ENCODE measurements at regions not wholly inside any gene's neighbourhood (a gene's known extent, or its start where the extent isn't known, plus 50 kb on each side); places are given as distances from the start of the nearest gene placed in this dataset.

- ATAC-seq (ENCODE audit: low read depth in 2 of 2) (peak in 1 of 2 donors; percentile 58), DNase-seq (peak in 2 of 3 donors; percentile 30 to 44)
- Histone ChIP-seq H3K4me3 (ENCODE audit: low read depth, low read length) (peak overlapping the region; percentile 20), H3K27ac (ENCODE audit: insufficient read depth, low read length, poor library complexity, severe bottlenecking) (no peak overlapping the region), H3K27me3 (ENCODE audit: control insufficient read depth, insufficient read depth, low read length) (no peaks in the 10 kb centered on the region), H3K36me3 (ENCODE audit: control insufficient read depth, insufficient read depth, low read length) (no peaks in the 10 kb centered on the region), H3K4me1 (ENCODE audit: control insufficient read depth, insufficient read depth, low read length, poor library complexity, severe bottlenecking) (no peaks in the 10 kb centered on the region), H3K9me3 (ENCODE audit: control insufficient read depth in 2 of 2, low read length in 2 of 2) (no peaks in the 10 kb centered on the region)
- Mint-ChIP-seq H3K27ac (peak overlapping the region in 2 of 3 donors; percentile 5 to 59), H3K4me3 (peak overlapping the region in 1 of 4 donors; percentile 17), H3K4me1 (peaks cover 0 to 10% (median 5%) of the 10 kb centered on the region in 4 donors), H3K36me3 (no peaks in the 10 kb centered on the region), H3K9me3 (peaks cover 0 to 2% (median 0%) of the 10 kb centered on the region in 7 donors), H3K27me3 (peaks cover 2% of the 10 kb centered on the region)
Measured at GRCh38 chr6:139490482-139490881, 116.0 kb upstream of the CITED2 start.

GRCh38 chr6:139486476-139486799 lies 112.0 kb upstream of the CITED2 start:
- H3K9me3 ChIP-seq (ENCODE audit: control insufficient read depth in 2 of 2, low read length in 2 of 2) = no peaks in the 10 kb centered on the region
- H3K27me3 Mint-ChIP-seq = peaks cover 14% of the 10 kb centered on the region
- no peak for ATAC-seq (ENCODE audit: low read depth in 2 of 2)

GRCh38 chr6:139485742-139486475 lies 111.5 kb upstream of the CITED2 start:
- no peak overlapping the region for H3K27ac Mint-ChIP-seq
- H3K36me3 Mint-ChIP-seq = no peaks in the 10 kb centered on the region
- H3K27ac ChIP-seq (ENCODE audit: insufficient read depth, low read length, poor library complexity, severe bottlenecking) = no peak overlapping the region
- H3K9me3 ChIP-seq (ENCODE audit: control insufficient read depth in 2 of 2, low read length in 2 of 2) = no peaks in the 10 kb centered on the region
- no peak overlapping the region for H3K4me3 ChIP-seq (ENCODE audit: low read depth, low read length)
- ATAC-seq (ENCODE audit: low read depth in 2 of 2) = no peak
- no peaks in the 10 kb centered on the region for H3K4me1 ChIP-seq (ENCODE audit: control insufficient read depth, insufficient read depth, low read length, poor library complexity, severe bottlenecking)
- no peak for DNase-seq
- no peaks in the 10 kb centered on the region for H3K27me3 ChIP-seq (ENCODE audit: control insufficient read depth, insufficient read depth, low read length)
- H3K4me3 Mint-ChIP-seq = no peak overlapping the region
- H3K4me1 Mint-ChIP-seq = peaks cover 0 to 9% (median 4%) of the 10 kb centered on the region in 4 donors
- H3K36me3 ChIP-seq (ENCODE audit: control insufficient read depth, insufficient read depth, low read length) = no peaks in the 10 kb centered on the region
- H3K27me3 Mint-ChIP-seq = peaks cover 17% of the 10 kb centered on the region
- peaks cover 0 to 2% (median 0%) of the 10 kb centered on the region in 7 donors for H3K9me3 Mint-ChIP-seq

More at GRCh38 chr6:139486476-139486799, 112.0 kb upstream of the CITED2 start:
- Histone ChIP-seq H3K36me3 (ENCODE audit: control insufficient read depth, insufficient read depth, low read length) (no peaks in the 10 kb centered on the region), H3K27ac (ENCODE audit: insufficient read depth, low read length, poor library complexity, severe bottlenecking) (no peak overlapping the region), H3K27me3 (ENCODE audit: control insufficient read depth, insufficient read depth, low read length) (no peaks in the 10 kb centered on the region), H3K4me1 (ENCODE audit: control insufficient read depth, insufficient read depth, low read length, poor library complexity, severe bottlenecking) (no peaks in the 10 kb centered on the region), H3K4me3 (ENCODE audit: low read depth, low read length) (no peak overlapping the region)
- no peak for DNase-seq
- no peak overlapping the region for H3K4me3 Mint-ChIP-seq
- no peak overlapping the region for H3K27ac Mint-ChIP-seq
- H3K9me3 Mint-ChIP-seq = peaks cover 0 to 2% (median 0%) of the 10 kb centered on the region in 7 donors
- H3K36me3 Mint-ChIP-seq = no peaks in the 10 kb centered on the region
- H3K4me1 Mint-ChIP-seq = peaks cover 0 to 10% (median 5%) of the 10 kb centered on the region in 4 donors

- H3K4me3 ChIP-seq (ENCODE audit: low read depth, low read length) = no peak overlapping the region
- ATAC-seq (ENCODE audit: low read depth in 2 of 2) (no peak), DNase-seq (no peak)
- Mint-ChIP-seq H3K4me3 (no peak overlapping the region), H3K36me3 (no peaks in the 10 kb centered on the region), H3K27me3 (peaks cover 17% of the 10 kb centered on the region), H3K4me1 (peaks cover 0 to 3% (median under 1%) of the 10 kb centered on the region in 4 donors), H3K27ac (no peak overlapping the region), H3K9me3 (peaks cover 0 to 2% (median 0%) of the 10 kb centered on the region in 7 donors)
- no peak overlapping the region for H3K27ac ChIP-seq (ENCODE audit: insufficient read depth, low read length, poor library complexity, severe bottlenecking)
- H3K4me1 ChIP-seq (ENCODE audit: control insufficient read depth, insufficient read depth, low read length, poor library complexity, severe bottlenecking) = no peaks in the 10 kb centered on the region
- H3K9me3 ChIP-seq (ENCODE audit: control insufficient read depth in 2 of 2, low read length in 2 of 2) = no peaks in the 10 kb centered on the region
- H3K27me3 ChIP-seq (ENCODE audit: control insufficient read depth, insufficient read depth, low read length) = no peaks in the 10 kb centered on the region
- H3K36me3 ChIP-seq (ENCODE audit: control insufficient read depth, insufficient read depth, low read length) = no peaks in the 10 kb centered on the region
Measured at GRCh38 chr6:139485185-139485584, 110.7 kb upstream of the CITED2 start.

- Mint-ChIP-seq H3K9me3 (peaks cover 0 to 4% (median 0%) of the 10 kb centered on the region in 7 donors), H3K36me3 (no peaks in the 10 kb centered on the region), H3K4me3 (no peak overlapping the region), H3K27me3 (peaks cover 22% of the 10 kb centered on the region), H3K27ac (no peak overlapping the region), H3K4me1 (no peaks in the 10 kb centered on the region)
- no peak for ATAC-seq (ENCODE audit: low read depth in 2 of 2)
- Histone ChIP-seq H3K9me3 (ENCODE audit: control insufficient read depth in 2 of 2, low read length in 2 of 2) (no peaks in the 10 kb centered on the region), H3K4me1 (ENCODE audit: control insufficient read depth, insufficient read depth, low read length, poor library complexity, severe bottlenecking) (no peaks in the 10 kb centered on the region), H3K36me3 (ENCODE audit: control insufficient read depth, insufficient read depth, low read length) (no peaks in the 10 kb centered on the region), H3K27me3 (ENCODE audit: control insufficient read depth, insufficient read depth, low read length) (no peaks in the 10 kb centered on the region), H3K27ac (ENCODE audit: insufficient read depth, low read length, poor library complexity, severe bottlenecking) (no peak overlapping the region), H3K4me3 (ENCODE audit: low read depth, low read length) (no peak overlapping the region)
- DNase-seq = no peak
Measured at GRCh38 chr6:139483079-139483478, 108.6 kb upstream of the CITED2 start.

GRCh38 chr6:139482287-139482686 lies 107.8 kb upstream of the CITED2 start:
- DNase-seq (no peak), ATAC-seq (ENCODE audit: low read depth in 2 of 2) (no peak)
- Mint-ChIP-seq H3K27me3 (peaks cover 22% of the 10 kb centered on the region), H3K27ac (peak overlapping the region in 1 of 3 donors; percentile 54), H3K9me3 (peaks cover 0 to 4% (median 0%) of the 10 kb centered on the region in 7 donors), H3K36me3 (no peaks in the 10 kb centered on the region), H3K4me1 (no peaks in the 10 kb centered on the region), H3K4me3 (no peak overlapping the region)
- H3K4me1 ChIP-seq (ENCODE audit: control insufficient read depth, insufficient read depth, low read length, poor library complexity, severe bottlenecking) = no peaks in the 10 kb centered on the region
- no peaks in the 10 kb centered on the region for H3K36me3 ChIP-seq (ENCODE audit: control insufficient read depth, insufficient read depth, low read length)
- H3K9me3 ChIP-seq (ENCODE audit: control insufficient read depth in 2 of 2, low read length in 2 of 2) = no peaks in the 10 kb centered on the region
- H3K27me3 ChIP-seq (ENCODE audit: control insufficient read depth, insufficient read depth, low read length) = no peaks in the 10 kb centered on the region
- H3K4me3 ChIP-seq (ENCODE audit: low read depth, low read length) = no peak overlapping the region
- no peak overlapping the region for H3K27ac ChIP-seq (ENCODE audit: insufficient read depth, low read length, poor library complexity, severe bottlenecking)

- Mint-ChIP-seq H3K4me1 (no peaks in the 10 kb centered on the region), H3K4me3 (no peak overlapping the region), H3K9me3 (peaks cover 0 to 2% (median 0%) of the 10 kb centered on the region in 7 donors), H3K27me3 (peaks cover 30% of the 10 kb centered on the region), H3K27ac (no peak overlapping the region), H3K36me3 (no peaks in the 10 kb centered on the region)
- Histone ChIP-seq H3K36me3 (ENCODE audit: control insufficient read depth, insufficient read depth, low read length) (no peaks in the 10 kb centered on the region), H3K27me3 (ENCODE audit: control insufficient read depth, insufficient read depth, low read length) (no peaks in the 10 kb centered on the region), H3K27ac (ENCODE audit: insufficient read depth, low read length, poor library complexity, severe bottlenecking) (no peak overlapping the region), H3K9me3 (ENCODE audit: control insufficient read depth in 2 of 2, low read length in 2 of 2) (no peaks in the 10 kb centered on the region), H3K4me1 (ENCODE audit: control insufficient read depth, insufficient read depth, low read length, poor library complexity, severe bottlenecking) (no peaks in the 10 kb centered on the region), H3K4me3 (ENCODE audit: low read depth, low read length) (no peak overlapping the region)
- ATAC-seq (ENCODE audit: low read depth in 2 of 2) (no peak), DNase-seq (no peak)
Measured at GRCh38 chr6:139480356-139481165, 106.1 kb upstream of the CITED2 start.

All from CD4-positive, CD25-positive, alpha-beta regulatory T cell (primary cell).